ENCODE measurements at regions not wholly inside any gene's neighbourhood (a gene's known extent, or its start where the extent isn't known, plus 50 kb on each side); places are given as distances from the start of the nearest gene placed in this dataset.

DNA sequence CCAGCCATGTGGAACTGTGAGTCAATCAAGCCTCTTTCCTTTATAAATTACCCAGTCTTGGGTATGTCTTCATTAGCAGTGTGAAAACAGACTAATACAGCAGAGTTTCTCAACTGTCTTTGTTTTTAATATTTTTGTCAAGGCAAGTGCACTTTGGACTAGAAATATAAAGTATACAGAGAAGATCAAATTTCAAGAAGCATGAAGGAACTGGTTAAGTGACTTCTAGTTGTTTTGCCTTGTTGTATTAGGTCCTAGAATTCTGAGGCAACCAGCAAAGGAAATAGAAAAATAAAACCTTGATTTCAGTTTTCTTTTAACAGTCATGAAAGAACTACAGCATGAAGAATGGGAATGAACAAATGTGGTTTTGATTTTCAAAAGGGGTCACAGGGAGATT, 131.1 kb upstream of the PTGFR start:
- DNase-seq (ENCODE audit: low spot score): no peak

DNA sequence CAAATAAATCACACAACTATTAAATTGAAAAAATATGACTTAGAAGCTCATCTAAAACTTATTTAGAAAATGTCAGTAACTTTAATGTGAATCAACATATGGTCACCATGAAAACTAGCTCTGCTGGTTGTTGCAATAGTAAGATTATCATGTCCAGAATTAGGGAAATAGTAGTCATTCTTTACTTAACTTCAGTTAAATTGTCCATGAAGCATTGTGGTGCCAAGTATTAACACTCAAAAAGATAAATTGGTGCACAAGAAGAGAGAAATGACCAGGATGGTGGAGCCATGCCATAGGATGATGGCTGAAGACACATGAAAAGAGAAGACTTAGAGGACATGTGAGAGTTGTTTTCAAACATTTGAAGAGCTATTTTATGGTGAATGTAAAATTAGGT, 130.2 kb upstream of the PTGFR start:
- no peak for DNase-seq (ENCODE audit: low spot score)

DNA sequence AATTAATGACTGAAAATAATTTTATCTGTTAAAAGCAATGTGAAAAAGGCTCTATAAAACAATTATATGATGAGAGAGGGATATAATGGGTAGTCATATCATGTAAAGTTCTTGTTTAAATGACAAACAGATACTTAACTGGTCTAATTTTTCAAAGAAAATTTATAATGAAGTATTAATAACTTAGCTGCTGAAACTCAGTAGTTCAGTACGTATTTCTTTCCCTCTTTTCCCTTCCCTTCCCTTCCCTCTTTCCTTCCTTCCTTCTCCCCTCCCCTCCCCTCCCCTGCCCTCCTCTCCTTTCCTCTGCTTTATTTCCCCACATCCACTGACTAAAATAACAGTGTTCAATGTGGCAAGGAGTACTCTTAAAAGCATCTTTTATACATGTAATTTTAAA, 123.1 kb upstream of the PTGFR start:
- no peak for DNase-seq (ENCODE audit: low spot score)

DNA sequence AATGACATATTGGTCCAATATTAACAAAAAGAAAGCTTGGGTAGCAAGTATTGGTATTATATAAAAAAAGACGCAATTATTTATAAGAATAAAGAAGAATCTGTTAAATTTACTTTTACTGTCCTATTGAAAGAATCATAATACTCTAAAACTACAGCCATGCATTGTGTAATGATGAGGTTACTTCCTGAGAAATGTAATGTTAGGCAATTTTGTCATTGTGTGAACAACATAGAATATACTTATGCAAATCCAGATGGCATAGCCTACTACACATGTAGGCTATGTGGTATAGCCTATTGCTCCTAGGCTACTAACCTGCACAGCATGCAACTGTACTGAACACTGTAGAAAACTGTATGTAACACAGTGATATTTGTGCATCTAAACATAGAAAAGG, 121.2 kb upstream of the PTGFR start:
- DNase-seq (ENCODE audit: low spot score): no peak

DNA sequence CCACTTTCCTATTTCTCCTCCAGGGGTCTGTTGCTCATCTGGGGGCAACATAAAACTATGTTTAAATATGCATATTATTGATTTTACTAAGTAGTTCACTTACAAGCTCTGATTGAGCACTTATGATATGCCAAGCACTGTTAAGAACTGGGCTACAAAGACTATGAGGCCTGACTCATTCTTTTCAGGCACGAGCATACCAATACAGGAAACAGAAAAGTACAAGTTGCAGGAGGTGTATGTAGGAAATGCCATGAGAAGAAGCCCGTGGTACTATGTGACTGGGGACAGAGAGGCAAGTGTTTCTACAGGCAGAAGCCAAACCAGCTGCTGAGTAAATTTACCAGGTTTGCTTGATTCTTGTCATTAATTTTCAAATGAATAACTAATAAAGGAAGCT, 120.4 kb upstream of the PTGFR start:
- no peak for DNase-seq (ENCODE audit: low spot score)

DNA sequence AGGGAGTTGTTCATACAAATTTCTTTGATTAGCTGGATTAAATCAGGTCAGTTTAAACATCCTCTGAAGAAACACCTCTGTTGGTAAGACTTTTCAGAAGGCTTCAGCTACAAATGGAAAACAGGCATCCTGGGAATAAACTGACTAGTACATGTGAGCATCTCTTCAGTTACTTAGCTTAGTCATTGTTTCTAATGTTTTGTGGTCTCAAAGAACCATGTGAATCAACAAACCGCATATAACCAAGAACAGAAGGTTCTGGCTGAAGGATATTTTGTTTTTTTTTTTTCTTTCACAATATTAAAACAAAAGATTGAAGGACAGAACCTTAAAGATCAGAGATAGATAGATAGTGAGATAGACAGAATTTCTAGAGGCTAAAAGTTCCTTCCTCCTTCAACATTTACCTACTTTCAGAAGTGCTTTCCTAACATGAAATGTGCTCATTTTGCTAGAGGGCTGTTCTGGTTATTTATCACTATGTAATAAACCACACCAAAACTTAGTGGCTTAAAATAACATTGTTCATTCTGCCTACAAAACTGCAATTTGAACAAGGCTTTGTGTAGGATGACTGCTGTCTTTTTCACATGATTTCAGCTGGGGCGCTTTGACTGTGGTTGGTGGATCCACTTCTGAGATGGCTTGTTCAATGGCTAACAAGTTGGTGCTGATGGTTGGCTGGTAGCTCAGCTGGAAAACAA, 119.8 kb upstream of the PTGFR start:
- DNase-seq (ENCODE audit: low spot score): no peak

DNA sequence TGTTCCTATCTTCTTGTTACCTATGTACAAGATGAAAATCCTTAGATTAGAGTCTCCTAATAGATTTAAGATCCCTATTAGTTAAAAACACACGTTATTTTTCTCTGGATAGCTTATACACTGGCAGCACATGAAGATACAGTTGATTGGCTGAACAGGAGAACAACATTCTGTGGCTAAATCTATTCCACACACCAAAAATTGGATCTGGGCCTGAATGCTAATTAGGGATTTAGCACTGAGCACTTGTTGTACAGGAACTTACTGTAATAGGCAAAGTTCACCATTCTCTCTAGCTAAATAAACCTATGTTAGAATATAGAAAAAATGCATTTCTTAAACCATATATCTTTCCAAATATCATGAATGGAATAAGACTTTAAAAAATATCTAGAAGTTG, 117.1 kb upstream of the PTGFR start:
- no peak for DNase-seq (ENCODE audit: low spot score)

DNA sequence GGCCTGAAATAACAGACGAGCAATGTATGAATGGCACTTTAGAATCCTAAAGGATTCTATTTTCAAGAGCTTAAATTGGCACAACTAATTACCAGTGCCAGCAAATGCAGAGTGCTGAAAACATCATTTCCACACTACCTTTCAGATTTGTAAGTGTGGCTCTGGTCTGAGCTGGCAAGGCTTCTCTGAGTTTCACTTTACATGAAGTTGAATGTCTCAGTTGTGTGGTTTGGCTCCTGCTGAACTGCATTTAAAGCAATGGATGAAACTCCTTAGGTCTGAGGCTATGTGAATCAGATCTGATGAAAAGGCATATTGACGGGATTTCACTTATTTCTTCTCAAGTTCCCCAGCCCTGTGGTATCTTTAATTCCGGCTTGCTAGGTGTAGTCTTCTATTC, 114.8 kb upstream of the PTGFR start:
- DNase-seq (ENCODE audit: low spot score): no peak

DNA sequence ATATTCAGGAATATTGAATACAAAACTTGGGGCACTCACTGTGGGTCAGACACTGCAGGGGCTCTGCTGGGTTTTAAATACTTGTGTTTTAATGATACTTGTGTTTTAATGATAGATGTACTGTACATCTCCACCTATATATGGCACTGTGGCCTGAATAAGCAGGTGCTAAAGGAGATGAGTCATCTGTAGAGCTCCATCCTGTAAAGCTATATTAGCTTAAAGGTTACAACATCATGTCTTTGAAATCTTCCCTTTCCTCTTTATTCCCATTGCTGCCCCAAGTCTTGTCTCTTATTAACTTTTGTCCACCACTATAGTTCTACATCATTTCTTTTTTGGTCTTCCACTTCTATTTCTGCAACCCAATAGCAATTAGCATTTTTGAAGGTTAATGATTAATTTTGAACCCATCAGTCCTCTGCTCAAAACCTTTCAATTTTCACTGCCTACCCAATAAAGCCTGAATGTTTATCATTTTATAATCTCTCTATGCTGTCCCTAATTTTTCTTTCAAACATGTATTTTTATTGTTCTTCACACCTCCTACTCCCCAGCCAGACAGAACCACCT, 113.3 kb upstream of the PTGFR start:
- DNase-seq (ENCODE audit: low spot score): no peak

DNA sequence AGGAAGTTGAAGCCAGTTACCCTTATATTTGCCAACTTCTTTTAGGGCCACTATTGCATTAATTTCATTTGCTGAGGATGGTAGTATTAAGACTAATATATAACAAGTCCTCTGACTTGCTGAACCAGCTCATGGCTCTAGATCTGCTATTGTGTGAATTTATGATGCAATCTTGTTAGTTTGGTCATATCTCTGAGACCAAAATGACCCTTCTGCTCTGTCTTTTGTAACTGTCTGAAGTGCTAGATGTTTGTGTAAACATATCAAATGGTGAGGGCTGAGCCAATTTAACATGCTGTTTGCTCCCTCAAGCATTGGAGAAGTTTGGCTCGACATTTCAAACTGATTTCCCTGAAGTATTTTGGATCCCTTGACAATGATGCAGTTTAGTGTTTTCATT, 106.9 kb upstream of the PTGFR start:
- no peak for DNase-seq (ENCODE audit: low spot score)

DNA sequence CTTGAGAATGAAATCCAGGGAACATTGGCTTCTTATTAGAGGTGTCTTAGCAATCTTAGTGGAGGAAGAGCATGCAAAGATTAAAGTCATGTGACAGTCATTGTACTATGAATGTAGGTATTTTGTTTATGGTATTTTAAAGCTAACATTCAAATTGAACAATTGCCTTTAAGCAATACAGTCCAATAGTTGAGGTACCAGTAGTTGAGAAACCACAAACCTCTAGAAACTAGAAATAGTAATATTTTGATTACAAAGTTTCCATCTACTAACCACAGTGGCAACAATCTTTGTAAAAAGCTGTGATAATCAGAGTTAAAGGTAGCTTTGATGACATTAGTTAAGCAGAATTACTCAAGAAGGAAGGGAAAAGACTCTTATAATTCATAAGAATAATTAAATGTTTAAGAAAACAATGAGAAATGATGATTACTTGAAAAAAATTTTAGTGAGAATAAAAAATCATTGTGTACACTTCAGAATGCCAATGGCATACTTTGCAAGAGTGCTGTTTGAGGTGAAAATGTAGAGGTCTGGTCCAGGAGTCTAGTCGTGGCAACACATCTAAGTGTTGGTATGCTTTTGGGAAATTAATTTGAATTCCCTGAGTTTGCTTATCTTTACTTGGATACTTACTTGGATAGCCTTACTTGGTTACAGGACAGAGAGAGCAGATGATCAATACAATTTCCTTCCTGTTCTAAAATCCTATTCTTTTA, 104.9 kb upstream of the PTGFR start:
- no peak for DNase-seq (ENCODE audit: low spot score)

DNA sequence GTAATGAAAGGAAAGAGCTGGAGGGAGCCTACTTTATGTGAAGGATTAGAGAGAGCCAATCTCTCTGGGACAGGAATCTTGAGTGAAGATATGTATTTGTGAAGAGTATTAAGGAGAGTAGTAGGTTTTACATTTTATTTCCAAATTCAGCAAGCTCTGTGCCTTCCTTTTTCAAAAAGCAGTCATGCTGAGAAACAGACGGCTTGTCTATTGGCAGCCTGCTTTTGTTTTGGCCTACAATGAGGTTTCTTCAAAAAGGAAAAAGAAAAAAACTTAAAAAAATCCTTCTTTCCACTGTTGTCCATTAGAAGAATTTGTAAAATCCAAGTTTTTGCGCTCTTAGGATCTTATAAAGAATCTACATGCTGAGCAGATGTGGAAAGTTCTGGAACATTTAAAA, 103.6 kb upstream of the PTGFR start:
- DNase-seq (ENCODE audit: low spot score): no peak

DNA sequence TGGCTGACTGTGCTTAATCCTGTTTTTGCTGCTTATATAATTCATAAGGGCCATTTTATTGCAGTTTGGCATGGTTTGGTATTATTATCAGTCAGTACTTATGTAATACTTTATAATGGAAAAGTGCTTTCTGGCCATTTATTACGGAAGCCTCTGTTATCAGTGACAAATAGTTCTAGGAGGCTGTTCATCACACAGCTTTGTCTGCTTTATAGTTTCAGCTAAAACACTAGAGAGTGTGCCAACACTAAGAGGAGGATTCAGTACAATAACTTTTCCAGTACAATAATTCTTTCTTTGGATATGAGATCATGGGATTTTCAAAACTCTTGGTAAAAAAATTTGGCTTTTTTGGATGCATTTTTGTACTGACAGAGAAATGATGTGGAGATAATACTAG, 102.9 kb upstream of the PTGFR start:
- no peak for DNase-seq (ENCODE audit: low spot score)

DNA sequence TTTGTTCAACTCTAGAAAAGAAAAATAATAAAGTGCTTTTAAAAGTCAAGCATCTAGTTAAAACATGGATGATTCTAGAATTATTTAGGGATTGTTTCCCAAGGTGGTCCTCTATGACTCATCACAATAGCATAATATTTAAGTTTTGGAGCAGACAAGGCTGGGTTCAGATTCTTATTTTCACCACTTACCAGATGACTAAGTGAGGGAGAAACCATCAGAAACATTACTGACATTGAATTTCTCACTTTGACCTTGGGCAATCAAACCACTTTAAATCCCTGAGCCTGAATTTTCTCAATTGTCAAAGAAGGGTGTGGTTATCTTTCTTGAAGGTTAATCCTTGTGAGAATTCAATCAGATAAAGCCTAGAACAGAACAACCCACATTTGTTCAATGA, 102.5 kb upstream of the PTGFR start:
- DNase-seq (ENCODE audit: low spot score): no peak

DNA sequence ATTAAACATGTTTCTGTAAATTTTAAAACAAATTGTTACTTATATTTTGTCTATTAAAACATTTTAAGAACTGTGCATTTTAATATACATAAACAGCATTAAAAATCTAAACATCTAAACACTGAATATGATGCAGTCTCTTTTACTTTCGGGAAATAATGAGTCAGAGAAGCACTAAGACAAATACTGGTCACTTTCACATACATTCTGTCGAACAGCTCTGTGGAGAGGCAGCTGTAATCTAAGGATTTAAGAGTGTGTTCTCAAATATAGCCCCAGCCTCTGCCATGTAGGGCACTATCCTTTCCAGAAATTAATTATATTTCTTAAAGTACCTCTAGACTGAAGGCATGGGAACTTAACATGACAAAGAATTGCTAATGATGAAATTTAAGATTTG, 89.6 kb upstream of the PTGFR start:
- no peak for DNase-seq (ENCODE audit: low spot score)

DNA sequence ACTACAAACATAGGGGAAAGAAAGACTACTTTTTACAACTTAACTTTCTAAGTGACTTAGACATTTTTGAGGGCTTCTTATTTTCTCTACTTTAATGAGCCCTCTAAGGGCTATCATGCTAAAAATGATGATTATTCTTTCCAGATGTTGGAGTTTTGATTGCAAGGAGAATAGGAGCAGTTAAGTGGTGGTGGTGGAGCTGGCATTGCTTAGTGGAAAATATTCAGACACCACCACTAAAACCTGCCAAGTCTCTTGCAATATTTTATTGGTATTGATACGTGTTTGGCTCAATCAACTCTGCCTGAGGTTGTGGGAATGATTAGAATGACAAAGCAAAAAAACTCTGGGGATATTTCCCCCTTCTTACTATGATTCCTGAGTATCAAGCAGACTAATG, 82.6 kb upstream of the PTGFR start:
- DNase-seq (ENCODE audit: low spot score): no peak

DNA sequence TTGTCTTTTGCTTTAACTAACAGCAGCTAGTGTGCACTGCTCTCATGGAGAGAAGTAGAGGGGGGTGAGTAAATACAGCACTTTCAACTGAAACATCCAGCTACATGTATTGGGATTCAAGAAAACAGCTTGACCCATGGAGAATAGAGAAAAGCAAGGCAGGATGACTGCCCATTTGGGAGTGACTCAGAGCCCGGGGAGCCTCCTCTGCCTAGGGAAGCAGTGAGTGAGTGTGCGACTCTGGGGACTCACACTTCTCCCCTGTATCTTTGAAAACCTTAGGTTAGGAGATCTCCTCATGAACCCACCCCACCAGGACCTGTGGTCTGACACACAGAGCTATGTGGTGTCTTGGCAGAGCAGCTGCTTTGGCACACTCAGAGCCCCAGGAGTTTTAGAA, 82.0 kb upstream of the PTGFR start:
- no peak for DNase-seq (ENCODE audit: low spot score)

DNA sequence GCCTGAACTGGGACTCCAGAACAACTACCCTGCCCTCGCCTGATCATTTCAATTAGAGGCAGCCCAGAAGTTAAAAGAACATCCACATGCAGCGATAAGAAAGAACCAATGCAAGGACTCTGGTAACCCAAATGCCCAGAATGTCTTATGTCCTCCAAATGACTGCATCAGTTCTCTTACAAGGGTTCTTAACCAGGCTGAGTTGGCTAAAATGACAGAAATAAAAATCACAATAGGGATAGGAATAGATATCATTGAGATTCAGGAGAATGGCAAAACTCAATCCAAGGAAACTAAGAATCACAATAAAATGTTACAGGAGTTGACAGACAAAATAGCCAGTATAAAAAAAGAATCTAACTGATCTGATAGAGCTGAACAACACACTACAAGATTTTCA, 80.1 kb upstream of the PTGFR start:
- no peak for DNase-seq (ENCODE audit: low spot score)

DNA sequence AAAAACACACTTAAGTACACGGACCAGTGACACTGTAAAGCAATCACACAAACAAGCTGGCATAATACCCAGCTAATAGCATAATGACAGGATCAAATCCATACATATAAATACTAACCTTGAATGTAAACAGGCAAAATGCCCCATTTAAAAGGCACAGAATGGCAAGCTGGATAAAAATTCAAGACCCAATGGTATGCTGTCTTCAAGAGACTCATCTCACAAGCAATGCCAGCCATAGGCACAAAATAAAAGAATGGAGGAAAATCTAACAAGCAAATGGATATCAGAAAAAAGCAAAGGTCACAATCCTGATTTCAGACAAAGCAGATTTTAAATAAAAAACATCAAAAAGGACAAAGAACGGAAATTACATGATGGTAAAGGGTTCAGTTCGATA, 79.1 kb upstream of the PTGFR start:
- DNase-seq (ENCODE audit: low spot score): no peak

DNA sequence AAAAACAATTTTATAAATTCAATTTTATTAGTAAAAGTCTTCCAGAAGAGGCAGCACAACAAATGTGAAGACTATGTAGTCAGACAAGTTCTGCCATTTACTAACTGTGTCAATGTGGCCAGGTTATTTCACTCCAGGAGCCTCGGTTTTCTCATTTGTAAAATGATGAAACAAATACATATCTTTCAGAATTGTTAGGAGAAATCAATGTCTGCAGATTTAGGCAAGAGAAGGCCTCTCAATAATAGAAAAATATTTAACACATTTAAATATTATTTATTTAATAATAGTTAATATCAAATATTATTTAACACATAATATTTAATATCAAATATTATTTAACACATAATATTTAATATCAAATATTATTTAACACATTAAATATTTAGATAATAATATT, 75.6 kb upstream of the PTGFR start:
- DNase-seq (ENCODE audit: low spot score): no peak

DNA sequence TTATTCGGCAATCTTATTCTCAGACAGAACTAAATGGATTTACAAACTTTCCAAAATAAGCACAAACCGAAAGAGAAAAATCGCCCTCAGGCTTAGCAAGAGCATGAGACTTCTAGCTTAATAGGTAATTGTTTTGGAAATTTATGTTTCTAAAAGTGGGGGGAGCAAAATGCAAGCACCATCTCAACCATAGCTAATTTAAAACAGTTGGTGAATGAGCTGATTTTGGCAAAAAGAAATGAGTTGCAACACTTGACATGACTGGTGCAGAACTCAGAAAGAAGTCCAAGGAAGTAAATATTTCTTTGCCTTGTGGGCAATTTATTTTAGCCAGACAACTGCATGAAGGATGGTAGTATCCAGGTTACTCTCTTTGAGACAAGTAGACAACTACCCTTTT, 71.5 kb upstream of the PTGFR start:
- DNase-seq (ENCODE audit: low spot score): no peak

DNA sequence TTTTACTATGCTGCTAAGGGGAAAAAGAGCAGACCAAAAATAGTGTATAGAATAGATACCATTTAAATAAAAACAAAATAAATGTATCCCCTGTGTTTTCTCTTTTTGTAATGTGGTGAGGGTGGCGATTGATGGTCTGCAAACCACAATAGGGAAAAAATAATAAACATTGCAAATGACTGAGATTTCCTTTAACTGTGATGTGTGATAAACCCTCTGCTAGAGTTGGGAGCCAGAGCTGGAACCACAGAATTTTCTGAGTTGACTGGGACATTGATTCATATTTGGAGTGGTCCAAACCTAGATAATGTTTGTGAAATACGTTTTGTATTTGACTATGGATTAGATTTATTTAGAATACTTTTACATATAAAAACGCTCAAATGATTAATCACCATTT, 70.6 kb upstream of the PTGFR start:
- DNase-seq (ENCODE audit: low spot score): no peak

DNA sequence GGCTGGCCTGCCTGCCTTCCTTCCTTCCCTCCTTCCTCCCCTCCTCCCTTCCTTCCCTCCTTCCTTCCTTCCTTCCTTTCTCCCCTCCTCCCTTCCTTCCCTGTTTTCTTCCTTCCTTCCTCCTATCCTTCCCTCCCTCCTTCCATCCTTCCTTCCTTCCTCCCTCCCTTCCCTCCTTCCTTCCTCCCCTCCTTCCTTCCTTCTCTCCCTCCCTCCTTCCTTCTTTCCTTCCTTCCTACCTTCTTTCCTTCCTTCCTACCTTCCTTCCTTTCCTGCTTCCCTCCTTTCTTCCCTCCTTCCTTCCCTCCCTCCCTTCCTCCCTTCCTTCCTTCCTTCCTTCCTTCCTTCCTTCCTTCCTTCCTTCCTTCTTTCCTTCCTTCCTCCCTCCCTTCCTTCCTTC, 70.1 kb upstream of the PTGFR start:
- no peak for DNase-seq (ENCODE audit: low spot score)

DNA sequence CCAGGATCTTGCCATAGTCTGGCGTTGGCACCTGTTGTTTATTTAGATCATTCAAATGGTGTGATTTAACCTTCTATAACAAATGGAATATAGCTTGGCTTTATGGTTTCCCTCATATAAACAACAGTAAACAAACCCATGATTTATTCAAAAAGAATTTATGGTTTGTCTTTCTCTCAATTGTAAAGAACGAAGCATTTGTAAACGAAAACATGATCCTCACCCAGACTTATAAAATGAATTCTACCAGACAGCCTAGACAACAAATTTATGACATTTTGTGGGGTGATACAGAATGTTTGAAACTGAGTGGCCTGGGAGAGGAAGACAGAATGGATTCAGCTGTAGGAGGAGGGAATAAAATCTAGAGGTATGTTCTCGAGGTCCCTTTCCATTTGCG, 66.1 kb upstream of the PTGFR start:
- DNase-seq (ENCODE audit: low spot score): no peak

All from pons (tissue), 1 donor.